A549 (cell line): ENCODE measurements at regions not wholly inside any gene's neighbourhood (a gene's known extent, or its start where the extent isn't known, plus 50 kb on each side); places are given as distances from the start of the nearest gene placed in this dataset.
A peak's percentile ranks its signal among the peaks of the same experiment; 100 is the strongest.

Experiments
- ATAC-seq, 2 experiments: fragments of 200-7000 bp in 1 of 2; fragments of >200 bp in 1 of 2; cut with Nextera tagmentation in 1 of 2; cut with Tn5 transposase in 1 of 2; 3 replicates each; pipeline versions ENCODE4 v1.8.0 to v1.9.1; 2018 to 2020; ENCODE audit warnings: mild to moderate bottlenecking in 1 of 2, moderate library complexity in 1 of 2
- CTCF ChIA-PET: fragments of 300-600 bp; sonication (Branson Sonifier 250); formaldehyde crosslinking; extraction: SDS; loops from one replicate; lab custom pipeline; 2021; ENCODE audit warnings: antibody characterized with exemption, inconsistent platforms; lab: Yijun Ruan, JAX
- POLR2A ChIA-PET: fragments of 350-600 bp; formaldehyde crosslinking; extraction: SDS; loops from one replicate; lab custom pipeline; 2021; ENCODE audit warnings: antibody characterized with exemption, inconsistent platforms; lab: Yijun Ruan, JAX
- DNase-seq, 2 experiments: peaks; one replicate each; pipeline versions ENCODE4 v3.0.0 to v3.0.0-alpha.2; 2011 to 2016; ENCODE audit warnings: low read depth in 1 of 2, low spot score in 1 of 2
- FAIRE-seq: peaks from 2 replicates; lab custom pipeline; 2011; peaks lifted over from hg19 to GRCh38; lab: Jason Lieb, UNC
- H3K27ac ChIP-seq, 2 experiments: fragments of >200 bp; sonication (Bioruptor Twin); formaldehyde crosslinking; 3 replicates each; pipeline ENCODE4 v1.5.1; 2016 to 2017
- H3K4me1 ChIP-seq: fragments of >200 bp; sonication (Bioruptor Twin); formaldehyde crosslinking; 3 replicates; pipeline ENCODE4 v1.6.1; 2016
- H3K4me2 ChIP-seq: fragments of >200 bp; sonication (Bioruptor Twin); formaldehyde crosslinking; 3 replicates; pipeline ENCODE4 v1.6.1; 2016
- H3K4me3 ChIP-seq: fragments of >200 bp; sonication (Bioruptor Twin); formaldehyde crosslinking; 3 replicates; pipeline ENCODE4 v1.5.1; 2016
- H3K9me3 ChIP-seq: fragments of >200 bp; sonication (Bioruptor Twin); formaldehyde crosslinking; 3 replicates; pipeline ENCODE4 v1.6.1; 2016
- CBX8 ChIP-seq: fragments of 200-600 bp; sonication (generic); IDR thresholded peaks from 2 replicates; pipeline ENCODE4 v1.6.1; 2016
- EHF ChIP-seq: fragments of 250-450 bp; sonication (Bioruptor Pico); IDR thresholded peaks from 2 replicates; pipeline ENCODE4 v1.5.0; 2020; ENCODE audit warnings: mild to moderate bottlenecking
- EHMT2 ChIP-seq: fragments of 200-600 bp; sonication (generic); IDR thresholded peaks from 2 replicates; pipeline ENCODE4 v1.6.1; 2016; ENCODE audit warnings: antibody characterized with exemption, low read depth, mild to moderate bottlenecking, moderate library complexity
- FOSB ChIP-seq: fragments of 250-450 bp; sonication (Bioruptor Pico); IDR thresholded peaks from 2 replicates; pipeline ENCODE4 v1.5.0; 2020; ENCODE audit warnings: mild to moderate bottlenecking, moderate library complexity
- FOSL2 ChIP-seq, 2 experiments: fragments of 450-650 bp in 1 of 2; fragments of >200 bp in 1 of 2; sonication (Bioruptor Twin) in 1 of 2; formaldehyde crosslinking; IDR thresholded peaks; 2 replicates each; pipeline versions ENCODE4 v1.5.0 to v1.6.1; 2016 to 2020; ENCODE audit warnings: mild to moderate bottlenecking in 1 of 2, moderate library complexity in 1 of 2
- HOXA7 ChIP-seq: fragments of 250-450 bp; sonication (Bioruptor Pico); IDR thresholded peaks from 2 replicates; pipeline ENCODE4 v1.5.0; 2020; ENCODE audit warnings: mild to moderate bottlenecking, moderate library complexity
- JUNB ChIP-seq: fragments of >200 bp; sonication (Bioruptor Twin); formaldehyde crosslinking; IDR thresholded peaks from 2 replicates; pipeline ENCODE4 v1.6.1; 2016
- KDM5A ChIP-seq: fragments of 200-600 bp; sonication (generic); IDR thresholded peaks from 2 replicates; pipeline ENCODE4 v1.6.1; 2016; ENCODE audit warnings: antibody characterized with exemption, mild to moderate bottlenecking
- MAZ ChIP-seq: fragments of 150-350 bp; IDR thresholded peaks from 2 replicates; pipeline ENCODE4 v1.6.1; 2014; ENCODE audit warnings: antibody characterized with exemption, low read depth, low read length, borderline replicate concordance
- NPAS2 ChIP-seq: fragments of 250-450 bp; sonication (Bioruptor Pico); IDR thresholded peaks from 2 replicates; pipeline ENCODE4 v1.8.0; 2022; ENCODE audit warnings: mild to moderate bottlenecking, moderate library complexity, borderline replicate concordance
- PHF8 ChIP-seq: fragments of 200-600 bp; sonication (generic); IDR thresholded peaks from 2 replicates; pipeline ENCODE4 v1.6.1; 2016; ENCODE audit warnings: low read depth, mild to moderate bottlenecking, antibody characterized with exemption, moderate library complexity, borderline replicate concordance
- RAD21 ChIP-seq, 2 experiments: fragments of >200 bp in 1 of 2; sonication (Bioruptor Twin) in 1 of 2; formaldehyde crosslinking in 1 of 2; IDR thresholded peaks in 1 of 2; conservative IDR thresholded peaks in 1 of 2; 2 replicates in 1 of 2; 3 replicates in 1 of 2; pipeline ENCODE4 v1.6.1; 2012 to 2018; ENCODE audit warnings: inconsistent platforms in 1 of 2
- RFX5 ChIP-seq: fragments of 450-650 bp; IDR thresholded peaks from 2 replicates; pipeline ENCODE4 v1.7.1; 2014; ENCODE audit warnings: antibody characterized with exemption, mild to moderate bottlenecking, moderate library complexity
- SMC3 ChIP-seq: fragments of >200 bp; sonication (Bioruptor Twin); formaldehyde crosslinking; IDR thresholded peaks from 3 replicates; pipeline ENCODE4 v1.6.1; 2018; ENCODE audit warnings: inconsistent platforms
- SREBF2 ChIP-seq: fragments of 450-650 bp; IDR thresholded peaks from 2 replicates; pipeline ENCODE4 v1.6.1; 2014; ENCODE audit warnings: mild to moderate bottlenecking, moderate library complexity
- WGBS: methylation state at CpG from one replicate; pipeline ENCODE4 v1.1.6; 2017; ENCODE audit errors: missing lambda C conversion rate; 5-methylcytosine and 5-hydroxymethylcytosine counted together
- TF ChIP-seq, protein P1 (sequence below): fragments of 250-450 bp; sonication (Bioruptor Pico); IDR thresholded peaks from 2 replicates; pipeline ENCODE4 v1.5.0; 2021; ENCODE audit warnings: mild to moderate bottlenecking, moderate library complexity, borderline replicate concordance
- TF ChIP-seq, protein P2 (sequence below): IDR thresholded peaks from 2 replicates; pipeline ENCODE4 v1.6.1; 2012; ENCODE audit warnings: low read depth, borderline replicate concordance
- TF ChIP-seq, protein P3 (sequence below): fragments of 450-650 bp; IDR thresholded peaks from 2 replicates; pipeline ENCODE4 v1.6.1; 2014; ENCODE audit warnings: antibody characterized with exemption
- TF ChIP-seq, protein P4 (sequence below): IDR thresholded peaks from 2 replicates; pipeline ENCODE4 v1.6.1; 2012
- TF ChIP-seq, protein P5 (sequence below): fragments of 150-350 bp; IDR thresholded peaks from 2 replicates; pipeline ENCODE4 v1.6.1; 2014; ENCODE audit warnings: low read depth, mild to moderate bottlenecking, low read length

DNA sequence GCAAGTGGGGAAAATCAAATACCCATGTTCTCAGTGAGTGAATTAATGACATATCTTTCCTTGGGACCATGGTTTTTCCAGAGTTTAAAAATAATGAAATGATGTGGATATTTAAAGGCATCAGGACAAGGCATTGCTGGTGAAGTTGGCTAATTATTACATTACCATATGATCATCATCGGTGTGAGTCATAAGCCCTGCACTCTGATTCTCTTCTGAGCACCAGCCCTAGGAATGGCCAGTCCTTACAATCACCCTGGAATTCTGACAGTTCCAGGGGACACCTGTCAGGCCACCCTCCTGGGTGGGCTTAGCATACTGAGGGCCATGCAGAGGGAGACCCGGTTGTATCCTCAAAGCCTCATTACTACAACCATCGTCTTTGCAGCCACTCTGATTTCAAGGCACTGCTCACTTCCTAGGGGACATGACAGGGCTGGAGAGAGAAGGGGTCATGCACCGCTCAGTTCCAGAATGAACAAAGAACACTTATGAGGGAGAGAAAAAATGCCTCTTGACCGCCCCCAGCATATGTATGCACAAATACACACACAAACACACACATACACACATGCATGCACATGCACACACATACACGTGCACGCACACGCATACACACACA, 365.0 kb downstream of the MIAT start:
- TF ChIP-seq CBX8 (no peak), SMC3 (no peak), JUNB (no peak), RAD21 (conservative IDR thresholded peaks at IDR 0.05 in 1 of 2, IDR thresholded peaks at IDR 0.05 in 1 of 2) (no peak), SREBF2 (no peak)
- TF ChIP-seq, all 56 proteins: peak for 0
- 68% methylated on average over 8 of the region's 8 CpGs for WGBS
- CTCF ChIA-PET = interaction anchor here (1.5 kb wide), 1 partner anchor 10 kb away, joined by 5 read pairs; no protein-coding TSS in a partner anchor
- H3K4me1 ChIP-seq = peaks cover 18% of the 10 kb centered on the region
- H3K4me3 ChIP-seq = no peak overlapping the region
- POLR2A ChIA-PET = no interaction called here
- DNase-seq (peak in 1 of 2 experiments; percentile 5), FAIRE-seq (no peak), ATAC-seq (peak in 1 of 2 experiments; percentile 62; a peak in 1 of 6 replicates)
- peak overlapping the region; percentile 32; the same call in 2 of the 3 replicates for H3K4me2 ChIP-seq
- H3K27ac ChIP-seq = peak overlapping the region in 1 of 2 experiments; percentile 48; a peak in 1 of 6 replicates
- H3K9me3 ChIP-seq = no peaks in the 10 kb centered on the region

DNA sequence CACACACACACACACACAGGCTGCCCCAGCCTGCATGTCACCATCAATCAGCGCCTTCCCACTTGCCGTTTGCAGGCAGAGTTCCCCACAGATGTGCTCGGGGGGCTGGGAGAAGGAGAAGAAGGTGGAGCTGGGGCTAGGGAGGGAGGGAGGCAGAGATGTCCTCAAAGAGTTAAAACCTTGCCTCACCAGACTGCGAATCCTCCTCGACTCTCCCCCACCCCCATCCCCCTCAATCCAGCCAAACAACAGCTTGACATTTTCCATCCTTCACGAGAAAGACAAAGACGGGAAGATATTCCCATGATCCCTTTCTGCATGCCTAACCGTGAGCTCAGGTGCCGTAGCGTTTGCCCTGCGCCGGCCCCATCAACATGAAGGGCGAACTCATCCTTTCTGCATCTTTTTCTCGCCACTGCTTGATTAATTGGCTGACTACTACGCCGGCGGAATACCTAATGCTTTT, 365.5 kb downstream of the MIAT start:
- TF ChIP-seq, protein P1, sequence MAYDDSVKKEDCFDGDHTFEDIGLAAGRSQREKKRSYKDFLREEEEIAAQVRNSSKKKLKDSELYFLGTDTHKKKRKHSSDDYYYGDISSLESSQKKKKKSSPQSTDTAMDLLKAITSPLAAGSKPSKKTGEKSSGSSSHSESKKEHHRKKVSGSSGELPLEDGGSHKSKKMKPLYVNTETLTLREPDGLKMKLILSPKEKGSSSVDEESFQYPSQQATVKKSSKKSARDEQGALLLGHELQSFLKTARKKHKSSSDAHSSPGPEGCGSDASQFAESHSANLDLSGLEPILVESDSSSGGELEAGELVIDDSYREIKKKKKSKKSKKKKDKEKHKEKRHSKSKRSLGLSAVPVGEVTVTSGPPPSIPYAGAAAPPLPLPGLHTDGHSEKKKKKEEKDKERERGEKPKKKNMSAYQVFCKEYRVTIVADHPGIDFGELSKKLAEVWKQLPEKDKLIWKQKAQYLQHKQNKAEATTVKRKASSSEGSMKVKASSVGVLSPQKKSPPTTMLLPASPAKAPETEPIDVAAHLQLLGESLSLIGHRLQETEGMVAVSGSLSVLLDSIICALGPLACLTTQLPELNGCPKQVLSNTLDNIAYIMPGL (CRISPR knock-in tag) = no peak
- TF ChIP-seq RFX5 (no peak), SMC3 (no peak), EHF (CRISPR knock-in tag) (no peak), FOSL2 (IDR thresholded peaks at IDR 0.05) (no peak), FOSL2 (CRISPR knock-in tag; IDR thresholded peaks at IDR 0.05) (no peak), SREBF2 (no peak), KDM5A (no peak), NPAS2 (CRISPR knock-in tag) (no peak), HOXA7 (CRISPR knock-in tag) (no peak), PHF8 (no peak), FOSB (CRISPR knock-in tag) (no peak)
- TF ChIP-seq, protein P2, sequence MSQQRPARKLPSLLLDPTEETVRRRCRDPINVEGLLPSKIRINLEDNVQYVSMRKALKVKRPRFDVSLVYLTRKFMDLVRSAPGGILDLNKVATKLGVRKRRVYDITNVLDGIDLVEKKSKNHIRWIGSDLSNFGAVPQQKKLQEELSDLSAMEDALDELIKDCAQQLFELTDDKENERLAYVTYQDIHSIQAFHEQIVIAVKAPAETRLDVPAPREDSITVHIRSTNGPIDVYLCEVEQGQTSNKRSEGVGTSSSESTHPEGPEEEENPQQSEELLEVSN = no peak
- TF ChIP-seq, protein P3, sequence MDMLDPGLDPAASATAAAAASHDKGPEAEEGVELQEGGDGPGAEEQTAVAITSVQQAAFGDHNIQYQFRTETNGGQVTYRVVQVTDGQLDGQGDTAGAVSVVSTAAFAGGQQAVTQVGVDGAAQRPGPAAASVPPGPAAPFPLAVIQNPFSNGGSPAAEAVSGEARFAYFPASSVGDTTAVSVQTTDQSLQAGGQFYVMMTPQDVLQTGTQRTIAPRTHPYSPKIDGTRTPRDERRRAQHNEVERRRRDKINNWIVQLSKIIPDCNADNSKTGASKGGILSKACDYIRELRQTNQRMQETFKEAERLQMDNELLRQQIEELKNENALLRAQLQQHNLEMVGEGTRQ = no peak
- TF ChIP-seq, protein P4, sequence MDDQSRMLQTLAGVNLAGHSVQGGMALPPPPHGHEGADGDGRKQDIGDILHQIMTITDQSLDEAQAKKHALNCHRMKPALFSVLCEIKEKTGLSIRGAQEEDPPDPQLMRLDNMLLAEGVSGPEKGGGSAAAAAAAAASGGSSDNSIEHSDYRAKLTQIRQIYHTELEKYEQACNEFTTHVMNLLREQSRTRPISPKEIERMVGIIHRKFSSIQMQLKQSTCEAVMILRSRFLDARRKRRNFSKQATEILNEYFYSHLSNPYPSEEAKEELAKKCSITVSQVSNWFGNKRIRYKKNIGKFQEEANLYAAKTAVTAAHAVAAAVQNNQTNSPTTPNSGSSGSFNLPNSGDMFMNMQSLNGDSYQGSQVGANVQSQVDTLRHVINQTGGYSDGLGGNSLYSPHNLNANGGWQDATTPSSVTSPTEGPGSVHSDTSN = no peak
- Histone ChIP-seq H3K4me1 (peaks cover 18% of the 10 kb centered on the region), H3K27ac (no peak overlapping the region), H3K4me2 (no peak overlapping the region), H3K9me3 (no peaks in the 10 kb centered on the region), H3K4me3 (no peak overlapping the region)
- 82% methylated on average over 17 of the region's 17 CpGs for WGBS
- ATAC-seq = no peak
- ChIA-PET POLR2A (no interaction called here), CTCF (no interaction called here)
- DNase-seq = no peak
- no peak for FAIRE-seq

DNA sequence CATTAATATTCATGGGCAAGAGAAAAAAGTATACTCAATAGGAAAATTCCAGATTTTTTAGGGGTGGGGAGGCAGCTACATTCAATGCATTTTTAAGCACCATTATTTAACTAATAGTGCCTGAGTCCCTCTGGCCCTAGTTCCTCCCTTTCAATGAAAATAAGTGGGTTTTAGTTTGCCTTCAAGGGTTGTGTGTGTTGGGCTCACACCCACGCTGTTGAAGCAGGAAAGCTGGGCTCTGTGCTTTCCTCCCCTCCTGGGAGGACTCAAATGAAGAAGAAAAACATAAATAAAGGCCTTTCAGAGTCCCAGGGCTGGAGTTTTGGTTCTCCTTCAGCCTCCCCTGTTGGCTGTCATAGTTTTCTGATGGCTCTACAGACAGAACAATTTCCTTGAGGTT, 366.2 kb downstream of the MIAT start:
- FAIRE-seq (no peak), ATAC-seq (no peak), DNase-seq (no peak)
- Histone ChIP-seq H3K4me2 (no peak overlapping the region), H3K4me3 (no peak overlapping the region), H3K9me3 (0 out of 3 replicates have a peak, but pooled peaks cover 1% of the 10 kb centered on the region), H3K4me1 (peaks cover 18% of the 10 kb centered on the region), H3K27ac (no peak overlapping the region)
- WGBS = 24% methylated on average over 1 of the region's 1 CpG
- CTCF ChIA-PET = no interaction called here
- no peak for TF ChIP-seq MAZ
- TF ChIP-seq, protein P5, sequence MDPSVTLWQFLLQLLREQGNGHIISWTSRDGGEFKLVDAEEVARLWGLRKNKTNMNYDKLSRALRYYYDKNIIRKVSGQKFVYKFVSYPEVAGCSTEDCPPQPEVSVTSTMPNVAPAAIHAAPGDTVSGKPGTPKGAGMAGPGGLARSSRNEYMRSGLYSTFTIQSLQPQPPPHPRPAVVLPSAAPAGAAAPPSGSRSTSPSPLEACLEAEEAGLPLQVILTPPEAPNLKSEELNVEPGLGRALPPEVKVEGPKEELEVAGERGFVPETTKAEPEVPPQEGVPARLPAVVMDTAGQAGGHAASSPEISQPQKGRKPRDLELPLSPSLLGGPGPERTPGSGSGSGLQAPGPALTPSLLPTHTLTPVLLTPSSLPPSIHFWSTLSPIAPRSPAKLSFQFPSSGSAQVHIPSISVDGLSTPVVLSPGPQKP = no peak
- TF ChIP-seq EHMT2 = no peak
- POLR2A ChIA-PET = interaction anchor here (0.7 kb wide), 1 partner anchor 28 kb away, joined by 5 read pairs; no protein-coding TSS in a partner anchor
